Neutrophil (primary cell): ENCODE measurements at regions not wholly inside any gene's neighbourhood (a gene's known extent, or its start where the extent isn't known, plus 50 kb on each side); places are given as distances from the start of the nearest gene placed in this dataset.

Experiments used
- H3K27ac ChIP-seq: fragments of 200-600 bp; sonication (generic); 2 replicates; pipeline ENCODE4 v1.5.1; 2016; ENCODE audit warnings: mild to moderate bottlenecking, moderate library complexity
- H3K27me3 ChIP-seq: fragments of 200-600 bp; sonication (generic); 2 replicates; pipeline ENCODE4 v1.6.0; 2016; ENCODE audit warnings: mild to moderate bottlenecking
- H3K36me3 ChIP-seq: fragments of 200-600 bp; sonication (generic); 2 replicates; pipeline ENCODE4 v1.5.1; 2017
- H3K4me1 ChIP-seq, 2 experiments: fragments of 200-600 bp in 1 of 2; sonication (generic) in 1 of 2; 1 replicate in 1 of 2; 2 replicates in 1 of 2; pipeline versions ENCODE4 v1.5.1 to v1.6.1; 2013 to 2016; ENCODE audit warnings: low read depth in 1 of 2, low read length in 1 of 2, mild to moderate bottlenecking in 1 of 2, moderate library complexity in 1 of 2; ENCODE audit not compliant: control insufficient read depth in 1 of 2, insufficient read depth in 1 of 2
- H3K4me3 ChIP-seq, 2 experiments: fragments of 200-600 bp in 1 of 2; sonication (generic) in 1 of 2; 1 replicate in 1 of 2; 2 replicates in 1 of 2; pipeline ENCODE4 v1.5.1; 2013 to 2016; ENCODE audit warnings: low read depth in 1 of 2, low read length in 1 of 2, mild to moderate bottlenecking in 1 of 2, moderate library complexity in 1 of 2
- H3K9me3 ChIP-seq: fragments of 200-600 bp; sonication (generic); 2 replicates; pipeline ENCODE4 v1.5.1; 2016
- TF ChIP-seq, protein P1 (sequence below): fragments of 200-600 bp; sonication (generic); IDR thresholded peaks from 2 replicates; pipeline ENCODE4 v1.5.1; 2016; ENCODE audit warnings: antibody characterized with exemption

- no peaks in the 10 kb centered on the region for H3K27me3 ChIP-seq
- no peaks in the 10 kb centered on the region for H3K36me3 ChIP-seq
- H3K4me3 ChIP-seq: no peak overlapping the region
- no peaks in the 10 kb centered on the region for H3K9me3 ChIP-seq
- H3K27ac ChIP-seq: no peak overlapping the region
- TF ChIP-seq, protein P1, sequence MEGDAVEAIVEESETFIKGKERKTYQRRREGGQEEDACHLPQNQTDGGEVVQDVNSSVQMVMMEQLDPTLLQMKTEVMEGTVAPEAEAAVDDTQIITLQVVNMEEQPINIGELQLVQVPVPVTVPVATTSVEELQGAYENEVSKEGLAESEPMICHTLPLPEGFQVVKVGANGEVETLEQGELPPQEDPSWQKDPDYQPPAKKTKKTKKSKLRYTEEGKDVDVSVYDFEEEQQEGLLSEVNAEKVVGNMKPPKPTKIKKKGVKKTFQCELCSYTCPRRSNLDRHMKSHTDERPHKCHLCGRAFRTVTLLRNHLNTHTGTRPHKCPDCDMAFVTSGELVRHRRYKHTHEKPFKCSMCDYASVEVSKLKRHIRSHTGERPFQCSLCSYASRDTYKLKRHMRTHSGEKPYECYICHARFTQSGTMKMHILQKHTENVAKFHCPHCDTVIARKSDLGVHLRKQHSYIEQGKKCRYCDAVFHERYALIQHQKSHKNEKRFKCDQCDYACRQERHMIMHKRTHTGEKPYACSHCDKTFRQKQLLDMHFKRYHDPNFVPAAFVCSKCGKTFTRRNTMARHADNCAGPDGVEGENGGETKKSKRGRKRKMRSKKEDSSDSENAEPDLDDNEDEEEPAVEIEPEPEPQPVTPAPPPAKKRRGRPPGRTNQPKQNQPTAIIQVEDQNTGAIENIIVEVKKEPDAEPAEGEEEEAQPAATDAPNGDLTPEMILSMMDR: no peak
- no peaks in the 10 kb centered on the region for H3K4me1 ChIP-seq
These were observed 139.0 kb upstream of the TRIB2 start for GRCh38 chr2:12577567-12578253.

GRCh38 chr2:12579018-12579417 lies 137.7 kb upstream of the TRIB2 start:
- H3K4me1 ChIP-seq: no peaks in the 10 kb centered on the region
- TF ChIP-seq, protein P1: no peak
- no peak overlapping the region for H3K27ac ChIP-seq
- no peaks in the 10 kb centered on the region for H3K9me3 ChIP-seq
- H3K36me3 ChIP-seq: no peaks in the 10 kb centered on the region
- H3K27me3 ChIP-seq: no peaks in the 10 kb centered on the region
- no peak overlapping the region for H3K4me3 ChIP-seq

- H3K36me3 ChIP-seq: no peaks in the 10 kb centered on the region
These were observed 132.4 kb upstream of the TRIB2 start for GRCh38 chr2:12584338-12584737.

DNA sequence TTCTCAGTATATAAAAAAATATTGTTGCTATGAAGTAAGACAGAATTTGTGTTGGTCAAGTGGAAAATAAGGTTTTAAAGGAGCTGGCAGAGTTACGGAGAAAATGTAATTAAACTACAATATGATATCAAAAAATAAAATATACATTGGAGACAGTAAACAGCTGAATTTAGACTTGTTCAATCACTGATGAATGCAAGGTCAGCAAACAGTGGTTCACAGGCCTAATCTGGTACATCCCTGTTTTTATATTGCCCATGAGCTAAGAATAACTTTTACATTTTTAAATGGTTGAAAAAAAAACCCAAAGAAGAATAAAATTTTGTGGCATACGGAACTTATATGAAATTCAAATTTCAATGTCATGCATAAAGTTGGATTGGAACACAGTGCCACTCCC lies 131.0 kb upstream of the TRIB2 start:
- H3K27me3 ChIP-seq: no peaks in the 10 kb centered on the region
- TF ChIP-seq, protein P1: no peak
- no peak overlapping the region for H3K4me3 ChIP-seq
- H3K9me3 ChIP-seq: no peaks in the 10 kb centered on the region
- no peak overlapping the region for H3K27ac ChIP-seq
- H3K36me3 ChIP-seq: no peaks in the 10 kb centered on the region
- peaks cover 21 to 24% of the 10 kb centered on the region in 2 experiments for H3K4me1 ChIP-seq

More at GRCh38 chr2:12584338-12584737, 132.4 kb upstream of the TRIB2 start:
- Histone ChIP-seq H3K4me1 (peaks cover 21 to 24% of the 10 kb centered on the region in 2 experiments), H3K27me3 (no peaks in the 10 kb centered on the region), H3K4me3 (no peak overlapping the region), H3K9me3 (no peaks in the 10 kb centered on the region), H3K27ac (no peak overlapping the region)
- TF ChIP-seq, protein P1: no peak

DNA sequence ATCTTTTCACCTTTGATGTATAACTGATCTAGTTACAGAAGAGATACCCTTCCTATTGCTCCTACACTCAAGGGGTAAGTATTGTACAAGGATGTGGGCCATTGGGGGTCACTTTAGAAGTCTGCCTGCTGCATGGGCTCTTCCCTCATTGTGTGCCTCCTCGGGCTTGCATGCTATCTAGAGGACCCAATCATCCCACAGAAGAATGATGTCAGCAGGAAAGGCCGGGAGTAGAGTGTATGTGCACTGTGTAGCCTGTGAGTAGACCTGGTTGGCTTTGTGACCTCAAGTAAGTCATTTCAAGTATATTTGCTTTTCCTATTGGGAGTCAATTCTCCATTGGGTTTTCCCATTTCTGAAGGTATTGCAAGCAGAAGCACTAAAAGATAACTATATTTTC lies 129.5 kb upstream of the TRIB2 start:
- Histone ChIP-seq H3K4me1 (peaks cover 21 to 24% of the 10 kb centered on the region in 2 experiments), H3K4me3 (peak overlapping the region in 1 of 2 experiments; percentile 48)
- TF ChIP-seq, protein P1: no peak

More for the DNA sequence above, 129.5 kb upstream of the TRIB2 start:
- no peaks in the 10 kb centered on the region for H3K27me3 ChIP-seq
- H3K27ac ChIP-seq: peak overlapping the region; percentile 84
- no peaks in the 10 kb centered on the region for H3K36me3 ChIP-seq
- no peaks in the 10 kb centered on the region for H3K9me3 ChIP-seq
